B cell (primary cell): ENCODE measurements at regions not wholly inside any gene's neighbourhood (a gene's known extent, or its start where the extent isn't known, plus 50 kb on each side); places are given as distances from the start of the nearest gene placed in this dataset.

ENCODE experiments used
- EZH2 ChIP-seq: IDR thresholded peaks from 2 replicates; pipeline ENCODE4 v1.6.1; 2012; ENCODE audit warnings: borderline replicate concordance, low read depth, mild to moderate bottlenecking, moderate library complexity, low read length; ENCODE audit not compliant: insufficient read depth, poor library complexity, severe bottlenecking
- TF ChIP-seq, protein P1 (sequence below): fragments of 200-600 bp; IDR thresholded peaks from one replicate; pipeline ENCODE4 v1.8.0; 2022; ENCODE audit warnings: antibody characterized with exemption, mild to moderate bottlenecking

DNA sequence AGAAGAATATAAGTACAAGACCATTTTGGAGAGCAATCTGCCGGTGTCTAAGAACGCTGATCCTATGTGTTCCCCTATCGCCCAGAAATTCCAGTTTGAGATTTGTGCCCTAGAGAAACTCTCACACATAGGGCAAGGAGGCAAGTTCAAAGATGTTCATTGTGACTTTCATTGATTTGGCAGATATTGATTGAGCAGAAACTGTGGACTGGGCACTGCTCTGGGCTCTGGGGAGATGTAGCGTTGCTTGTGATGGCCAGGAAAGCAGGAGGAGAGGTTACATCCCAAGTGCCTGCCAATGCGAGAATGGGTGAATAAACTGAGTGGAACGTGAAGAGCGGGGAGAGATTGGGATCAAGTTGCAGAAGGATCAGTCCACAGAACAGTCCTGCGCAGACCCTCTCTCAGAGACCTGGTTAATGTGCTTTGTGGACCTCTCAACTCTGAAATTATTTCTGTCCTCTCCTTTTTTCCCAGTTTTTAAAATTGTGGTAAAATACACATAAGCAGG, 123.9 kb upstream of the PEG3 start:
- TF ChIP-seq, protein P1, sequence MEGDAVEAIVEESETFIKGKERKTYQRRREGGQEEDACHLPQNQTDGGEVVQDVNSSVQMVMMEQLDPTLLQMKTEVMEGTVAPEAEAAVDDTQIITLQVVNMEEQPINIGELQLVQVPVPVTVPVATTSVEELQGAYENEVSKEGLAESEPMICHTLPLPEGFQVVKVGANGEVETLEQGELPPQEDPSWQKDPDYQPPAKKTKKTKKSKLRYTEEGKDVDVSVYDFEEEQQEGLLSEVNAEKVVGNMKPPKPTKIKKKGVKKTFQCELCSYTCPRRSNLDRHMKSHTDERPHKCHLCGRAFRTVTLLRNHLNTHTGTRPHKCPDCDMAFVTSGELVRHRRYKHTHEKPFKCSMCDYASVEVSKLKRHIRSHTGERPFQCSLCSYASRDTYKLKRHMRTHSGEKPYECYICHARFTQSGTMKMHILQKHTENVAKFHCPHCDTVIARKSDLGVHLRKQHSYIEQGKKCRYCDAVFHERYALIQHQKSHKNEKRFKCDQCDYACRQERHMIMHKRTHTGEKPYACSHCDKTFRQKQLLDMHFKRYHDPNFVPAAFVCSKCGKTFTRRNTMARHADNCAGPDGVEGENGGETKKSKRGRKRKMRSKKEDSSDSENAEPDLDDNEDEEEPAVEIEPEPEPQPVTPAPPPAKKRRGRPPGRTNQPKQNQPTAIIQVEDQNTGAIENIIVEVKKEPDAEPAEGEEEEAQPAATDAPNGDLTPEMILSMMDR, result no peak
- TF ChIP-seq EZH2, result no peak
